Stimulated activated CD8-positive, alpha-beta memory T cell treated with anti-CD3 and anti-CD28 coated beads, Interleukin-15, amount 100 ng/mL, for 48 hours (primary cell): ENCODE measurements at regions not wholly inside any gene's neighbourhood (a gene's known extent, or its start where the extent isn't known, plus 50 kb on each side); places are given as distances from the start of the nearest gene placed in this dataset.
"Not testable (repeated sequence)": the region's sequence is repeated elsewhere in the genome, so short reads cannot be mapped to it uniquely, and the experiment has no call there.

Experiments used
- DNase-seq, 2 donors: peaks; one replicate each; pipeline ENCODE4 v3.0.0-alpha.2; 2020; ENCODE audit warnings: low read depth in 2 of 2

DNA sequence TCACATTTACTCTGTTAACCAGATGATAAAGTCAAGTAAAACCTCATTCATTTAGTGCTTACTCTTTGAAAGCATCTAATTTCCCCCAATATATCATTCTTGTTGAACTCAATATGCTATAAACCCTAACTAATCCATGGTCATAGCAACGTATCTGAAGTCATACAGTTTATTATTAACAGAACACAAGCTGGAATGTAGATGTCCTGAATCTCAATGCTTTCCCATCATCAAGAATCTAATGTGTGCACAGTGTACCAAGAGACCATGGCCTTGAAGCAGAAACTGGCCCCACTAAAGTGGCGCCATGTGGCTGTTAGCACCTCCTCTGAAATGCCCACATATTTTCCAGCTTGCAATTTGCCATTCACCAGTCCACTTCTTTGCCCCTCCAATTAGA, 245.8 kb downstream of the SOX9 start:
- DNase-seq: no peak

- DNase-seq: no peak
Measured at GRCh38 chr17:72368191-72368590, 247.4 kb downstream of the SOX9 start.

- DNase-seq: no peak
Measured at GRCh38 chr17:72369366-72369765, 248.5 kb downstream of the SOX9 start.

DNA sequence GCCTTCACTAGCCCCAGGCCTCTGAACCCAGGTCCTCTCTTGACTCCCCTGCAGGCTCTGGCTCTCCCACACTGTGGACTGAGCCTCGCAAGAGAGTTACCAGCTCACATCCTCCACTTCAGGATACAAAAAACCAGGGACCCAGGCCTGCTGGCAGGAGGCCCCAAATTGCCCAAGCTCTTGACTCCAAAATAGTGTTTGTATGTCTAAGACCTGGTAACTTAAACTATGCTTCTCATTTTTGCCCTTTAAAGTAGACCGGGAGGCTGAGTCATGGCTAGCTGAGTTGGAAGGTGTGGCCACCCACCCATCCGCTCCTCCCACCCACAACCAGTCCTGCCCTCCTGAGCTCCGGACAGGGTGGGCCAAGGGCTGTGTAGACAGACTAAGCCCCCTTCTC, 250.0 kb downstream of the SOX9 start:
- DNase-seq: no peak

GRCh38 chr17:72372185-72372584, 251.4 kb downstream of the SOX9 start:
- DNase-seq: no peak

DNA sequence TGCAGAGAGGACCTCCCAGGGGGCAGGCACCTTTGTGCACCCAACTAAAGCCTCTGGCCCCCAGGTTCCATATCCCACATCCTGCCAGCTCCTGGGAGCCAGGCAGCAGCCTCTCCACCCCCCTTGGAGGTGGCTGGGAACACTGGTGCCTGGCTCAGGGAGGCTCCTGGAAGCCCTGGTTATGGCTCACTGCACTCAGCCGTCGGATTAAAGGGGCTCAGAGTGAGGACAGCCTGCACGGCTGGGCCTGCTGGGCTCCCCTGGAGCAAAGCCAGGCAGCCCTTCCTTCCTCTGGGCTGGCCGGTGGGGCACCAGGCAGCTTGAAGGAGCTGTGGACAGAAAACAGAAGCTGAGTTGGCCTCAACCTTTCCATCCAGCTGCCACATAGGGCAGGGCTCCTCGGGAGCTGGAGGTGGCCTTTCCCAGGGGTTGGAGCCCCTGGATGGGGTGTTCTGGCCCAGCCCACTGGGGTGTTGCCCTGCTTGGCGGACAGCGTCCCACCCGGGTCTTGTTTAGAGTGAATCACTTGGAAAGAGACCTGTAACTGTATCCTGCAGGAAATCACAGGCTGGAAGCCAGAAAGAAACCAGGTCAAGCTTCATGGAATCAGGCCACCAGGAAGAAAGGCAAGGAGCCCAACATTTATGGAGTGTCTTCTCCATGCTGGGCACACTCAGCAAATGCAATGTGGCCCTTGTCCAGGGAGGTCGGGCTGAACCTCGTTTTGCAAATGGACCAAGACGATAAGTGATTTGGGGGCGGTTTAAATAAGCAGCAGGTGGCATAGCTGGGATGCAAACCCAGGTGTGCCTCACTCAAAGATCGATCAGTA, 253.3 kb downstream of the SOX9 start:
- no peak for DNase-seq

DNA sequence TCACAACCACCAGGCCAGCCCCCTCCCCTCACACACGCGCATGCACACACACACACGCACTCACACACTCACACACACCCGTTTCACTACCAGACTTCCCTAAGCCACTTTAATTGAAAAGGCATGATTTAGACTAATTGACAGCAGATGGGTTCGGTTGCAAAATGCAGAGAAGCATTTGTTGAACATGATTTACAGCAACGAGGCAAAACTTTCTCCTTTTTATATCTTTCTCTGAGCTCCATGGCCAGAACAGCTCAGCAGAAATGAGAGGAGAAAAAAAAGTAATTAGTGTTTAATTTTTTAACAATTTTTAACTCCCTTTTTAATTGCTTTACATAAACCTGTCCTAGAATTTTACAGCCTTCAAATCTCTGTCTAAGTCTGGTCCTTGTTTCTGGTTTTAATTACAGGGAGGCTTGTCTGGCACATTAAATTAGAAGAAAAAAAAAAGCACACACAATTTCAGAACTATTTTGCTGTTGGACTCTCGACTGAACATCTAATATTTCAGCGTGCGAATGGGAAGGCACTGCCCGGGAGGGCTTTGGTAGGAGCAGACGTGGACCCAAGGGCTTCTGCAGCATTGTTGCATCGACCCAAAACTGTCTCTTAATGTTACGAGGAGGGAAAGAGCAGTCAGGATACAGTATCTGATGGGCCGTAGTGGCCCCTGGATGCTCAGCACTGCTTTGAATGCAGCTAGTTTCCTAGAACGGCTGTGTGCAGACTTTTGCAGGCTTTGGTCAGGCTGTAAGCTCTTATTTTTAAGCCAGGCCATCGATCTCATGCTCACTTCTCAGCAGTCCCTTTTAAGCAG, 255.9 kb downstream of the SOX9 start:
- no peak for DNase-seq

GRCh38 chr17:72378414-72379390, 257.9 kb downstream of the SOX9 start:
- DNase-seq: no peak

- DNase-seq: no peak
Measured at GRCh38 chr17:72379516-72379915, 258.7 kb downstream of the SOX9 start.

DNA sequence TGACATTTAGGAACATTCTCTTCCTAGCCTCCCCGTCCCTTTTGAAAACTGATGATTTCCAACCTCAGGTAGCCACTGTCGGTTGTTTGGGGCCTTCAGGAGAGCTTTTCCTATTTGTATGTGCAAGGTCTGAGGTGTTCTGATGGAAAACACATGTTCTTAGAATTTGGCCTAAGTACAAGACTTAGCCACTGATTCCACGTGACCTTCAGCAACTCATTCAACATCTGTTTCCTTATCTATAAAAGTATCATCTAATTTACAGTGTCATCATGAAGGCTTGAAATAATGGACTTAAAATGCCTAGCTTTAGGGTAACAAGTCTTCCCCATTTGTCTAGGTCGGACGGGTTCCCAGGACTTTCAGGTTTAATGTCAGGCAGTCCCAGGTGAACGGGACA, 259.3 kb downstream of the SOX9 start:
- DNase-seq: no peak

GRCh38 chr17:72380737-72381136, 259.9 kb downstream of the SOX9 start:
- DNase-seq: no peak

GRCh38 chr17:72381597-72382397, 261.0 kb downstream of the SOX9 start:
- no peak for DNase-seq

DNA sequence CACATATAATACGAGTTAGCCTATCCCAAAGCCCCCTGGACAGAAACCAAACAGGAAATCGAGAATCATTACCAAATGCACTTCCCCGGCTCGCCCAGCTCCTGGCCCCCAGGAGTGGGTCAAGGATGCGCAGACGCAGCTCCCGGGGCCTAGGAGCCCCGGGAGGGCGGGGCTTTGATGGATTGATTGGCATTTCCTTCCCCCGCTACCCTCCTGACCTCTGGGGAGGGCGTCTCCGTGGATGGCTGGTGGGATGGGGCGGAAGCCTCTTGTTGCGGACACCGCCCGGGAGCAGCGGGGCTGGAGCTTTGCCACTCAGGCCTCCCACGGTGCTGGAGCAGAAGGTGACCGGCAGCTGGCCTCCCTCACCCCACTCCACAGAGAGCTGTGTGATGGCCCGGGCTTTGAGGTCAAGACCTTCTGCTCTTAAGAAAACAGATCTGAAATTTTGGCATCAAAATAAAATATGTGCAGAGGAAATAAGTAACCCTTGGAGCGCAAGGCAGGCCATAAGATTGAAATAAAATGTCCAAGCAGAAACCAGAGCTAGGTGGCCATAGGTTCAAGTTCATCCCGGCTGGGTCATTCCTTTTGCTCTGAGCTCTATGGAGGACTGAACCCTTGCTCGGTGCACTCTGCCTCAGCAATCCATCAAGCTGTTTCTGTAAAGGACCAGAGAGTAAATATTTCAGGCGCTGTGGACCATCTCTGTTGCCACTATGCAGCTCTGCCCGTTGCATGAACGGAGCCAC, 262.3 kb downstream of the SOX9 start:
- no peak for DNase-seq

GRCh38 chr17:72385475-72385874, 264.7 kb downstream of the SOX9 start:
- DNase-seq: no peak

GRCh38 chr17:72386173-72386572, 265.4 kb downstream of the SOX9 start:
- DNase-seq: not testable (repeated sequence)

DNA sequence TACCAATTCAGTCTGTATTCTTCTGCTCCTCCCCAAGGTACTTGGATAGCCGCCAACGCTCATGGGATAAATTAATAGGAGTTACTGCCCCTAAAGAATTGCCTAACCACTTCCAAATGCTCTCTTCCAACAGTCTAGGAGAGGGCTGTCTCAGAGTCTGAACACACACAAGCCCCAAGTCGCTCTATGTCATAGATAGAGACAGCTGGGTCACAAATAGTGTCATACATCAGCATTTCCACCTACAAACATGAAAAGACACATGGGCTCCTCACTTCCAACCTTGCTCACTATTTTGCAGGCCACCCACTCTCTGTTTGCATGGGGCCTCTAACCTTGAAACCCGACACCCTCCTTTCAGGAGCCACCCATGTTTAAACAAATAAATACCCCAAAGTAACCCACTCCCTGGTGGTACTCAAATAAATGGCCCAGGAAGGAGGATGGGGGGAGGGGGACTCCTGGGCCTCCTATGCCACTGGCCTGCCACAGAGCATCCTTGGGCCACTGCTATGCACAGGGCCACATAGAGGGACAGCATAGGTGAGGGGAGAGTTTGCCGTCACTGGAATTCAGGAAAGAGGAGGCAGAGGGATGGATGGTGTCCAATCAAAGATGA, 265.9 kb downstream of the SOX9 start:
- DNase-seq: no peak

GRCh38 chr17:72387487-72387886, 266.7 kb downstream of the SOX9 start:
- DNase-seq: no peak

GRCh38 chr17:72387969-72388368, 267.1 kb downstream of the SOX9 start:
- DNase-seq: no peak

- no peak for DNase-seq
Measured at GRCh38 chr17:72388765-72389473, 268.1 kb downstream of the SOX9 start.
